ENCODE measurements at regions not wholly inside any gene's neighbourhood (a gene's known extent, or its start where the extent isn't known, plus 50 kb on each side); places are given as distances from the start of the nearest gene placed in this dataset.
"Not testable (repeated sequence)": the region's sequence is repeated elsewhere in the genome, so short reads cannot be mapped to it uniquely, and the experiment has no call there.

- no TSS peak for BruUV-seq (replicated peaks)
- H3K27me3 ChIP-seq (replicated peaks; ENCODE audit: insufficient read depth, low read depth, low read length, poor library complexity): peaks cover 28% of the 10 kb centered on the region
- H3K36me3 ChIP-seq (ENCODE audit: insufficient read depth, low read length, poor library complexity, severe bottlenecking): no peaks in the 10 kb centered on the region
- intact Hi-C loops (cut with micrococcal nuclease; ENCODE audit: unreplicated experiment): no loop called here
- no peak for DNase-seq (ENCODE audit: low spot score)
- TF ChIP-seq EZH2 (IDR thresholded peaks at IDR 0.05; ENCODE audit: borderline replicate concordance, low read depth, low read length, poor library complexity, severe bottlenecking) (no peak), CTCF (conservative IDR thresholded peaks at IDR 0.05; ENCODE audit: low read depth, low read length) (no peak)
- no peaks in the 10 kb centered on the region for H3K4me1 ChIP-seq (ENCODE audit: insufficient read depth, low read length, poor library complexity, severe bottlenecking)
- H3K27ac ChIP-seq (ENCODE audit: low read depth, low read length, poor library complexity, severe bottlenecking): no peak overlapping the region
- H3K9me3 ChIP-seq (ENCODE audit: low read depth, low read length, poor library complexity, severe bottlenecking): no peaks in the 10 kb centered on the region
- ChIA-PET POLR2A (ENCODE audit: low non-redundant PET) (no interaction called here), CTCF (no interaction called here)
- no peak overlapping the region for H3K4me3 ChIP-seq (ENCODE audit: low read depth, low read length, poor library complexity, severe bottlenecking)
Observed at GRCh38 chr11:106523921-106524320, 446.5 kb downstream of the AASDHPPT start.

GRCh38 chr11:106524436-106524835, 447.0 kb downstream of the AASDHPPT start:
- Histone ChIP-seq H3K4me1 (ENCODE audit: insufficient read depth, low read length, poor library complexity, severe bottlenecking) (no peaks in the 10 kb centered on the region), H3K27me3 (replicated peaks; ENCODE audit: insufficient read depth, low read depth, low read length, poor library complexity) (peaks cover 31% of the 10 kb centered on the region), H3K27ac (ENCODE audit: low read depth, low read length, poor library complexity, severe bottlenecking) (no peak overlapping the region), H3K4me3 (ENCODE audit: low read depth, low read length, poor library complexity, severe bottlenecking) (no peak overlapping the region), H3K36me3 (ENCODE audit: insufficient read depth, low read length, poor library complexity, severe bottlenecking) (no peaks in the 10 kb centered on the region), H3K9me3 (ENCODE audit: low read depth, low read length, poor library complexity, severe bottlenecking) (no peaks in the 10 kb centered on the region)
- BruUV-seq (replicated peaks): no TSS peak
- intact Hi-C loops (cut with micrococcal nuclease; ENCODE audit: unreplicated experiment): no loop called here
- TF ChIP-seq CTCF (conservative IDR thresholded peaks at IDR 0.05; ENCODE audit: low read depth, low read length): no peak
- no peak for TF ChIP-seq EZH2 (IDR thresholded peaks at IDR 0.05; ENCODE audit: borderline replicate concordance, low read depth, low read length, poor library complexity, severe bottlenecking)
- ChIA-PET CTCF (no interaction called here), POLR2A (ENCODE audit: low non-redundant PET) (no interaction called here)
- no peak for DNase-seq (ENCODE audit: low spot score)

- CTCF ChIA-PET; H3K4me3 ChIP-seq (ENCODE audit: low read depth, low read length, poor library complexity, severe bottlenecking); POLR2A ChIA-PET (ENCODE audit: low non-redundant PET); H3K36me3 ChIP-seq (ENCODE audit: insufficient read depth, low read length, poor library complexity, severe bottlenecking); BruUV-seq (replicated peaks); H3K9me3 ChIP-seq (ENCODE audit: low read depth, low read length, poor library complexity, severe bottlenecking); intact Hi-C loops (cut with micrococcal nuclease; ENCODE audit: unreplicated experiment); H3K27ac ChIP-seq (ENCODE audit: low read depth, low read length, poor library complexity, severe bottlenecking); H3K4me1 ChIP-seq (ENCODE audit: insufficient read depth, low read length, poor library complexity, severe bottlenecking); DNase-seq (ENCODE audit: low spot score): not testable (repeated sequence)
- H3K27me3 ChIP-seq (replicated peaks; ENCODE audit: insufficient read depth, low read depth, low read length, poor library complexity): peaks cover 24% of the 10 kb centered on the region
Observed at GRCh38 chr11:106531648-106532047, 454.2 kb downstream of the AASDHPPT start.

- BruUV-seq (replicated peaks): no TSS peak
- ChIA-PET POLR2A (ENCODE audit: low non-redundant PET) (no interaction called here), CTCF (no interaction called here)
- Histone ChIP-seq H3K27ac (ENCODE audit: low read depth, low read length, poor library complexity, severe bottlenecking) (no peak overlapping the region), H3K4me1 (ENCODE audit: insufficient read depth, low read length, poor library complexity, severe bottlenecking) (no peaks in the 10 kb centered on the region), H3K36me3 (ENCODE audit: insufficient read depth, low read length, poor library complexity, severe bottlenecking) (no peaks in the 10 kb centered on the region), H3K4me3 (ENCODE audit: low read depth, low read length, poor library complexity, severe bottlenecking) (no peak overlapping the region), H3K9me3 (ENCODE audit: low read depth, low read length, poor library complexity, severe bottlenecking) (no peaks in the 10 kb centered on the region), H3K27me3 (replicated peaks; ENCODE audit: insufficient read depth, low read depth, low read length, poor library complexity) (peaks cover 19% of the 10 kb centered on the region)
- intact Hi-C loops (cut with micrococcal nuclease; ENCODE audit: unreplicated experiment): no loop called here
- TF ChIP-seq CTCF (conservative IDR thresholded peaks at IDR 0.05; ENCODE audit: low read depth, low read length) (no peak), EZH2 (IDR thresholded peaks at IDR 0.05; ENCODE audit: borderline replicate concordance, low read depth, low read length, poor library complexity, severe bottlenecking) (no peak)
- no peak for DNase-seq (ENCODE audit: low spot score)
Observed at GRCh38 chr11:106533046-106533445, 455.6 kb downstream of the AASDHPPT start.

All from A673 (cell line).